Loucy (cell line): ENCODE measurements at regions not wholly inside any gene's neighbourhood (a gene's known extent, or its start where the extent isn't known, plus 50 kb on each side); places are given as distances from the start of the nearest gene placed in this dataset.

Experiments
- H2AFZ ChIP-seq: fragments of 200-600 bp; sonication (generic); 2 replicates; pipeline ENCODE4 v1.6.0; 2016; ENCODE audit warnings: antibody characterized with exemption, mild to moderate bottlenecking, low read length, moderate library complexity
- H3F3A ChIP-seq: fragments of 200-600 bp; 2 replicates; pipeline ENCODE4 v1.6.0; 2016; ENCODE audit warnings: antibody characterized with exemption, low read depth, mild to moderate bottlenecking
- H3K27me3 ChIP-seq: fragments of 200-600 bp; sonication (generic); 2 replicates; pipeline ENCODE4 v1.6.1; 2014; ENCODE audit warnings: low read length, mild to moderate bottlenecking; ENCODE audit not compliant: insufficient read depth, poor library complexity, severe bottlenecking
- H3K36me3 ChIP-seq: fragments of 200-600 bp; sonication (generic); 2 replicates; pipeline ENCODE4 v1.6.1; 2016; ENCODE audit warnings: low read length; ENCODE audit not compliant: insufficient read depth
- H3K4me1 ChIP-seq: fragments of 200-600 bp; sonication (generic); 2 replicates; pipeline ENCODE4 v1.5.1; 2014; ENCODE audit warnings: low read length, mild to moderate bottlenecking; ENCODE audit not compliant: insufficient read depth, poor library complexity, severe bottlenecking
- H3K4me2 ChIP-seq: fragments of 200-600 bp; sonication (generic); 2 replicates; pipeline ENCODE4 v1.6.0; 2014; ENCODE audit warnings: antibody characterized with exemption, low read length, low read depth, mild to moderate bottlenecking; ENCODE audit not compliant: poor library complexity, severe bottlenecking
- H3K4me3 ChIP-seq: fragments of 200-600 bp; sonication (generic); 2 replicates; pipeline ENCODE4 v1.5.1; 2014; ENCODE audit warnings: low read length, mild to moderate bottlenecking, mixed read lengths; ENCODE audit not compliant: poor library complexity, severe bottlenecking
- H3K79me2 ChIP-seq: fragments of 200-600 bp; sonication (generic); 2 replicates; pipeline ENCODE4 v1.6.1; 2014; ENCODE audit warnings: low read length; ENCODE audit not compliant: insufficient read depth
- H3K9ac ChIP-seq: fragments of 200-600 bp; sonication (generic); 2 replicates; pipeline ENCODE4 v1.6.0; 2014; ENCODE audit warnings: mild to moderate bottlenecking, low read depth, low read length, moderate library complexity; ENCODE audit not compliant: poor library complexity, severe bottlenecking
- H3K9me2 ChIP-seq: fragments of 200-600 bp; sonication (generic); replicated peaks from 2 replicates; pipeline ENCODE4 v1.6.1; 2016; ENCODE audit warnings: low read depth, low read length, mixed read lengths
- H3K9me3 ChIP-seq: fragments of 200-600 bp; sonication (generic); 2 replicates; pipeline ENCODE4 v1.6.1; 2014; ENCODE audit warnings: mild to moderate bottlenecking, antibody characterized with exemption, low read length, low read depth; ENCODE audit not compliant: insufficient read depth
- H4K20me1 ChIP-seq: fragments of 200-600 bp; sonication (generic); 2 replicates; pipeline ENCODE4 v1.6.0; 2014; ENCODE audit warnings: antibody characterized with exemption, low read length, mild to moderate bottlenecking; ENCODE audit not compliant: insufficient read depth, poor library complexity, severe bottlenecking
- EZH2phosphoT487 ChIP-seq: fragments of 200-600 bp; IDR thresholded peaks from 2 replicates; pipeline ENCODE4 v1.6.1; 2018; ENCODE audit warnings: antibody characterized with exemption, mild to moderate bottlenecking, moderate library complexity, borderline replicate concordance
- TF ChIP-seq, protein P1 (sequence below): fragments of 200-600 bp; sonication (generic); conservative IDR thresholded peaks from 2 replicates; pipeline ENCODE4 v1.5.1; 2014; ENCODE audit warnings: mild to moderate bottlenecking, antibody characterized with exemption, low read length

DNA sequence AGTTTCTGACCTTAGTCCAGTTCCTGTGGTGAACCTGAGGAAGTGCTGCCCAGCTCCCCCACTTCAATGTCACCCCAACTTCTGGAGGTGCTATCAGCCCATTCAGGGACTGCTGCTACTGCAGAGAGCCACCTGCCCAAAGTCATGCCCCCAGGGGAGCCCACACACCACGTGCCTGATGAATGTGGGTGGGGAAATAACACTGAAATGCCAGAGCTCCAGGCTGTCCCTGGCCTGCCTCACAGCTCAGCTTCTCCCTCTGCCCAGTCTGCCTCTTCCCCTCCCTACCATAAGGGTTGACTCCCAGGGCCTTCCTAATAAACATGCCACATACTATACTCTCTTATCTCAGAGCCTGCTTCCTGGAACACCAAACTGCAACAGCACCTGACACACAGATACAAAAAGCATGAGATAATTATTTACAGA, 276.4 kb upstream of the MOCS1 start:
- H3K9me3 ChIP-seq: no peaks in the 10 kb centered on the region; the same call in 1 of the 2 replicates
- H4K20me1 ChIP-seq: no peaks in the 10 kb centered on the region
- H3K36me3 ChIP-seq: no peaks in the 10 kb centered on the region
- H3K9ac ChIP-seq: no peak overlapping the region
- H3K4me3 ChIP-seq: no peak overlapping the region
- H3F3A ChIP-seq: no peaks in the 10 kb centered on the region
- TF ChIP-seq, protein P1, sequence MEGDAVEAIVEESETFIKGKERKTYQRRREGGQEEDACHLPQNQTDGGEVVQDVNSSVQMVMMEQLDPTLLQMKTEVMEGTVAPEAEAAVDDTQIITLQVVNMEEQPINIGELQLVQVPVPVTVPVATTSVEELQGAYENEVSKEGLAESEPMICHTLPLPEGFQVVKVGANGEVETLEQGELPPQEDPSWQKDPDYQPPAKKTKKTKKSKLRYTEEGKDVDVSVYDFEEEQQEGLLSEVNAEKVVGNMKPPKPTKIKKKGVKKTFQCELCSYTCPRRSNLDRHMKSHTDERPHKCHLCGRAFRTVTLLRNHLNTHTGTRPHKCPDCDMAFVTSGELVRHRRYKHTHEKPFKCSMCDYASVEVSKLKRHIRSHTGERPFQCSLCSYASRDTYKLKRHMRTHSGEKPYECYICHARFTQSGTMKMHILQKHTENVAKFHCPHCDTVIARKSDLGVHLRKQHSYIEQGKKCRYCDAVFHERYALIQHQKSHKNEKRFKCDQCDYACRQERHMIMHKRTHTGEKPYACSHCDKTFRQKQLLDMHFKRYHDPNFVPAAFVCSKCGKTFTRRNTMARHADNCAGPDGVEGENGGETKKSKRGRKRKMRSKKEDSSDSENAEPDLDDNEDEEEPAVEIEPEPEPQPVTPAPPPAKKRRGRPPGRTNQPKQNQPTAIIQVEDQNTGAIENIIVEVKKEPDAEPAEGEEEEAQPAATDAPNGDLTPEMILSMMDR: no peak
- no peak for TF ChIP-seq EZH2phosphoT487
- no peaks in the 10 kb centered on the region for H3K9me2 ChIP-seq
- H3K27me3 ChIP-seq: no peaks in the 10 kb centered on the region
- H3K4me1 ChIP-seq: no peaks in the 10 kb centered on the region
- no peaks in the 10 kb centered on the region for H3K79me2 ChIP-seq
- H2AFZ ChIP-seq: 0 out of 2 replicates have a peak overlapping the region, but pooled peaks have one; percentile 36
- H3K4me2 ChIP-seq: no peak overlapping the region

DNA sequence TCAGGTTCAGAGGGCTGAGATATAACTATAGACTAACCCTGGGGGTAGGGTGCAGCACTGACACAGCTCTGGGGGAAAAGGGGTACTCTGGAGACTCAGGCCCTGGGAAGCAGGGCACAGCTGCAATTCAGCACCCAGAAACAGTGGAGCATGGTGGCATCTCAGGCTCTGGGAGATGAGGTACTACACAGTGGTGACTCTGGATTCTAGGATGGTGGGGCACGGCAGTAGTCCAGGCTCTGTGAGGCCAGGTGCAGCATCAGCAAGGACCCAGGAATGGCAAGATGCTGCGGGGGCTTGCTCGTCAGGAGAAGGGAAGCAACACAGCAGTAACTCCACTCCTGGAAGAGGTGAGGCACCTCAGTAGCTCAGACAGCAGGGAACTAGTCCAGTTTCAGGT, 271.5 kb upstream of the MOCS1 start:
- no peak for TF ChIP-seq EZH2phosphoT487
- TF ChIP-seq, protein P1: no peak
- Histone ChIP-seq H3K4me1 (no peaks in the 10 kb centered on the region), H3K79me2 (no peaks in the 10 kb centered on the region), H3K4me3 (no peak overlapping the region), H3K9me3 (peaks cover 3% of the 10 kb centered on the region; the same call in 1 of the 2 replicates), H3K9me2 (no peaks in the 10 kb centered on the region), H3K27me3 (no peaks in the 10 kb centered on the region), H2AFZ (no peak overlapping the region), H3K9ac (no peak overlapping the region), H3K4me2 (no peak overlapping the region), H3K36me3 (no peaks in the 10 kb centered on the region), H4K20me1 (no peaks in the 10 kb centered on the region), H3F3A (no peaks in the 10 kb centered on the region)

DNA sequence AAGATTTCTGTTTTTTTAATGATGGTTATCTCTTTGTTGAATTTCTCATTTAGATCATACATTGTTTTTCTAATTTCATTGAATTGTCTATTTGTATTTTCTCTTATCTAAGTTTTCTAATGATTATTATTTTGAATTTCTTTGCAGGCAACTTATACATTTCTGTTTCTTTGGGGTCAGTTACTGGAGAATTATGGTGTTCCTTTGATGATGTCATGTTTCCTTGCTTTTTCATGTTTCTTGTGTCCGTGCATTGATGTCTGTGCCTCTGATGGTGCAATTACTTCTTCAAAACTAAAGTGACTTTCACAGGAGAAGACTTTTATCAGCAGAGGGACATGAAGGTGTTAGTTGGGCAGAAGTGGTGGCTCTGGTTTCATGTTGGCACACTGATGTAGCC, 270.7 kb upstream of the MOCS1 start:
- no peaks in the 10 kb centered on the region for H3K36me3 ChIP-seq
- no peaks in the 10 kb centered on the region for H4K20me1 ChIP-seq
- no peaks in the 10 kb centered on the region for H3K27me3 ChIP-seq
- no peak overlapping the region for H2AFZ ChIP-seq
- H3K9me3 ChIP-seq: peaks cover 3% of the 10 kb centered on the region; the same call in 1 of the 2 replicates
- no peaks in the 10 kb centered on the region for H3F3A ChIP-seq
- no peaks in the 10 kb centered on the region for H3K4me1 ChIP-seq
- no peaks in the 10 kb centered on the region for H3K79me2 ChIP-seq
- TF ChIP-seq EZH2phosphoT487: no peak
- TF ChIP-seq, protein P1: no peak
- H3K4me3 ChIP-seq: no peak overlapping the region
- no peak overlapping the region for H3K4me2 ChIP-seq
- no peak overlapping the region for H3K9ac ChIP-seq
- no peaks in the 10 kb centered on the region for H3K9me2 ChIP-seq
